NCI-H748 treated with DMSO at 0.1 percent for 48 hours (cell line): ENCODE measurements at regions not wholly inside any gene's neighbourhood (a gene's known extent, or its start where the extent isn't known, plus 50 kb on each side); places are given as distances from the start of the nearest gene placed in this dataset.
"Not testable (repeated sequence)": the region's sequence is repeated elsewhere in the genome, so short reads cannot be mapped to it uniquely, and the experiment has no call there.

Experiments used
- DNase-seq: peaks from one replicate; lab custom pipeline; 2025; lab: John Stamatoyannopoulos, UW

GRCh38 chr2:193156480-193156879, 961.7 kb upstream of the TMEFF2 start:
- no peak for DNase-seq

GRCh38 chr2:193154076-193154475, 959.3 kb upstream of the TMEFF2 start:
- DNase-seq, result no peak

- no peak for DNase-seq
Measured at GRCh38 chr2:193153576-193153975, 958.8 kb upstream of the TMEFF2 start.

GRCh38 chr2:193142467-193142866, 947.7 kb upstream of the TMEFF2 start:
- not testable (repeated sequence) for DNase-seq

GRCh38 chr2:193141998-193142397, 947.3 kb upstream of the TMEFF2 start:
- no peak for DNase-seq

GRCh38 chr2:193140895-193141294, 946.2 kb upstream of the TMEFF2 start:
- not testable (repeated sequence) for DNase-seq

GRCh38 chr2:193124815-193125214, 930.1 kb upstream of the TMEFF2 start:
- no peak for DNase-seq

GRCh38 chr2:193114827-193115226, 920.1 kb upstream of the TMEFF2 start:
- no peak for DNase-seq

- DNase-seq, result no peak
Measured at GRCh38 chr2:193112986-193113385, 918.3 kb upstream of the TMEFF2 start.

- DNase-seq, result no peak
Measured at GRCh38 chr2:193103064-193103463, 908.3 kb upstream of the TMEFF2 start.

GRCh38 chr2:193101591-193101990, 906.9 kb upstream of the TMEFF2 start:
- no peak for DNase-seq

GRCh38 chr2:193088026-193088425, 893.3 kb upstream of the TMEFF2 start:
- DNase-seq, result no peak

- DNase-seq, result no peak
Measured at GRCh38 chr2:193076995-193077394, 882.3 kb upstream of the TMEFF2 start.

GRCh38 chr2:193074933-193075332, 880.2 kb upstream of the TMEFF2 start:
- no peak for DNase-seq

GRCh38 chr2:193072647-193073046, 877.9 kb upstream of the TMEFF2 start:
- DNase-seq, result no peak

- DNase-seq, result not testable (repeated sequence)
Measured at GRCh38 chr2:193025556-193025955, 830.8 kb upstream of the TMEFF2 start.

- DNase-seq, result no peak
Measured at GRCh38 chr2:193024791-193025190, 830.1 kb upstream of the TMEFF2 start.

GRCh38 chr2:193011870-193012269, 817.1 kb upstream of the TMEFF2 start:
- DNase-seq, result no peak

GRCh38 chr2:192993059-192993458, 798.3 kb upstream of the TMEFF2 start:
- no peak for DNase-seq

GRCh38 chr2:192983173-192983572, 788.4 kb upstream of the TMEFF2 start:
- no peak for DNase-seq

GRCh38 chr2:192978395-192978794, 783.7 kb upstream of the TMEFF2 start:
- DNase-seq, result peak; percentile 21

GRCh38 chr2:192971981-192972380, 777.2 kb upstream of the TMEFF2 start:
- DNase-seq, result no peak

GRCh38 chr2:192969055-192969454, 774.3 kb upstream of the TMEFF2 start:
- no peak for DNase-seq

- DNase-seq, result no peak
Measured at GRCh38 chr2:192960945-192961344, 766.2 kb upstream of the TMEFF2 start.

- not testable (repeated sequence) for DNase-seq
Measured at GRCh38 chr2:192958615-192959014, 763.9 kb upstream of the TMEFF2 start.
